HG02981 (cell line): ENCODE measurements at regions not wholly inside any gene's neighbourhood (a gene's known extent, or its start where the extent isn't known, plus 50 kb on each side); places are given as distances from the start of the nearest gene placed in this dataset.
A peak's percentile ranks its signal among the peaks of the same experiment; 100 is the strongest.
"Not testable (repeated sequence)": the region's sequence is repeated elsewhere in the genome, so short reads cannot be mapped to it uniquely, and the experiment has no call there.

Source experiments
- ATAC-seq: cut with Tn5 transposase; IDR thresholded peaks from one replicate; pipeline ENCODE4 v1.9.1; 2021; ENCODE audit warnings: mild to moderate bottlenecking, moderate library complexity; ENCODE audit not compliant: unreplicated experiment

DNA sequence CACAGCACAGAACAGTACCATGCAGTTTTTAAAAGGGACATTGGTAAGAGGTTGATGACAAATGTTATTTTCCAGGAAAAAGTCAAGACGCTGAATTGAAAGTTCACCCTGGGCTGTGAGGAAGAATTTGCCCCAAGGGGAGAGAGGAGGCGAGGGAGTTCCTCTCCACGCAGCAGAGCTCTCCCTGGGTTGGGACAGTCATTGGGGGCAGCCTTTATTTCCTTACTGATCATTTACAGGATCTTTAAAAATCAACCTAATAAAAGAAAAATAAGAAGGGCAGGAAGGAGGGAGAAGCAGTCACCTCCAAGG is 49.9 kb upstream of the WNT7B start:
- ATAC-seq = no peak

DNA sequence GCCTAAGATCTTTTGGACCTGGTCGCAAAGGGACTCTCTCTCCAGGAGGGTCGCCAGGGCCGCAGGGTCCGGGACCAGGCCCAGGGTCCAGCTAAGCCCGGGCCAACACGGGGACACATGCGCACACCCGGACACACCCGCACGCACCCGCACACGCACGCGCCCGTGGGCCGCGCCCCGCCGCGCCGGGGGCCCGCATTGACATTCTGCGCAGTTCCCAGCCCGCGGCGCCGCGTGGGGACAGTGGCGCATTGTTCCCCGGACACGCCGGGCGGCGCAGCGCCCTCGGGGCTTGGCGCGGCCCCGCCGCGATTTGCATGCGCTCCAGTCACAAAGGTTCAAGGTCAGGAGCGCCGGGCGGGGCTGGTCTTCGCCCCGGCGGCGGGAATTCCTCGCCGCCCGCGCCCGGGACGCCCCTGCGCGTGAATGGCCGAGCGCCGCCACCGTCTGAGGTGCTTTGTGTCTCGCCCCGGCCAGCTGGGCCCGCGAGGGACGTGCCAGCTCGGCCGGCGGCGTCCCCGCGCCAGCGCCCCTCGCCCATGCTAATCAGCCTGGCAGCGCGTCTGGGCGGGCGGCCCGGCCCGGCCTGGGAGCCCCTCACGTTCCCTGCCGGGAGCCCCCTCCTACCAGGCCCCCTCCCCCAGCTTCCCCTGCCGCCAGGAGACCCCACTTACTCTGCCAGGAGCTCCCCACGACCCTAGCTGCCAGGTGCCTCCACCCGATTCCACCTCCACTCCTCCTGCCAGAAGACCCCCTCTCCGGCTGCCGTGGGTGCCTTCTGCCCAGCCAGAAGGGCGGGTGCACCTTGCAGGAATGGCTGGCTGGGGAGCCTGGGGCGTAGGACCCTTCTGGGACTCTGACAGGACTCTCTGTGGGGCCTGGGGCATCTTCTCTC is 50.5 kb upstream of the WNT7B start:
- no peak for ATAC-seq

DNA sequence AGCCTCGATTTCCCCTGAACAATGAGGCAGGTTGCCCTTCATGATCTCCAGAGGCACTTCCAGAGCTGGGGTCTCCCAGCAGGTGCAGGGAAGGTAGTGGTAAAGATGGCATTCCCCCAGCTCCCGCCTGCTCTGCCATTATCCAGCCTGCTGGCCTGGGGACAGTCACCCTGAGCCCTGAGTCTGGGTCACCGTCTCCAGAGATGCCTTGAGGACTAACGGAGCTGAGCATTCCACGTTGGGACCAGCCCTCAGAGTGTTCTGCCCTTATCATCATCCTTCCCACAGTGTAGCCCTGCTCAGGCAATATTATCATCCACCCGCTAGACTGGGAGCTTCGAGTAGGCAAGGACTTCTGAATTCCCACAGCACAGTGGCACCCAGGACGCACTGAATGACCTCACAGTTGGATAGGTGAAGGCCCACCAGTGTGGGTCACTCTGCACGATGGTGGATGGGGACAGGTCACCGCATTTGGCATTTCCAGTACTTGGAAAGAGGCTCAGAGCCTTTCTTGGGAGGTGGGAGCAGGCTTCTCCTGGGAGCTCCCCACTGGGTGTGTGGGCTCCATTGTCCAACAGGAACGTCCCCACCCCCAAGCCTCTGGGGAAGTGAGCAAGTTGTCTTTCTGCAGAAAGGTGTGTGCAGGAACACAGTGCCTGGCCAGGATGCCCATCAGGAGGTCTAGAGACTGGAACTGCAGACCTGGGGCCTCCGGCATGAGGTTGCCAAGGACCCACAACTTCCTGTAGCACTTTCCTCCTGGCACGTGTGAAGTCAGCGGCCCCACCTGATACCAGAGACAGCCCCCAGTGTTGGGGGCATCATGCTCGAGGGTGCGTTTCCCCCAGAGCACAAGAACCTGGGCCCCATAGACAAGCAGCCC is 51.4 kb upstream of the WNT7B start:
- no peak for ATAC-seq

DNA sequence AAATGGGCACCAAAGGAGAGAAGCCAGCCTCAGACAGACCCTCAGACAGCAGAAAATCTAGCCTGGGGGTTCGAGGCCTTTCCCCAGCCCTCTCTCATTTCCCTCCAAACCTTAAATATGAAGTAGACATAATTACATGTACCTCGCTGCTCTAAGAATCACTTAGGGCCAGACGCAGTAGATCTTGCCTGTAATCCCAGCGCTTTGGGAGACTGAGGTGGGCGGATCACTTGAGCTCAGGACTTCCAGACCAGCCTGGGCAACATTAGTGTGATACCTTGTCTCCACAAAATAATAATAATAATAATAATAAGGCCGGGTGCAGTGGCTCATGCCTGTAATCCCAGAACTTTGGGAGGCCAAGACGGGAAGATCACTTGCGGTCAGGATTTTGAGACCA is 52.1 kb upstream of the WNT7B start:
- no peak for ATAC-seq

DNA sequence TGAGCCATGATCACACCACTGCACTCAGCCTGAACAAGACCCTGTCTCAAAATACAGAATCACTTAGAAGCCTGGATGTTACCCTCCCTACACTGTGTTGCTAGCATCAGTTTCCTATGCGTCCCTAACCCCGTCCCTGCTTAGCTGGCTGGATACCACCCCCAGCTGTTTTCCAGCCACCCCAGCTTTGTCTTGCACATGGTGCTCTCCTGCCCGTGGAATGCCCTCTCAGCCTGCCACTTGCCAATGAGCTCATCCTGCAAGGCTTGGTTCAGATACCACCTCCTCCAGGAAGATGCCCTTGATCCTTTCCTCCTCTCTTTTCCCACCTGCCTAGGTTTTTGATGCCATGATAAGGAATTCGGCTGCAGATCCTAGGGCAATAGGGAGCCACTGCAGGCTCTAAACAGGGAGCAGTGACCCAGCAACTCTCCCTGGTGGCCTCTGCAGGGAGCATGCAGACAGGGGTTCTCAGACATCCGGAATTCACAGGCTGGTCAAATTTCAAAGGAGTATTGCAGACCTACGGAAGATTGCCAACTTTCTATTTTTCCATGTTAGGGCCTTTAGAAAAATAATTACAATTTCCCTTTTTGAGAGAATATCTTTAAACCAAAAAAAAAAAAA is 52.7 kb upstream of the WNT7B start:
- no peak for ATAC-seq

DNA sequence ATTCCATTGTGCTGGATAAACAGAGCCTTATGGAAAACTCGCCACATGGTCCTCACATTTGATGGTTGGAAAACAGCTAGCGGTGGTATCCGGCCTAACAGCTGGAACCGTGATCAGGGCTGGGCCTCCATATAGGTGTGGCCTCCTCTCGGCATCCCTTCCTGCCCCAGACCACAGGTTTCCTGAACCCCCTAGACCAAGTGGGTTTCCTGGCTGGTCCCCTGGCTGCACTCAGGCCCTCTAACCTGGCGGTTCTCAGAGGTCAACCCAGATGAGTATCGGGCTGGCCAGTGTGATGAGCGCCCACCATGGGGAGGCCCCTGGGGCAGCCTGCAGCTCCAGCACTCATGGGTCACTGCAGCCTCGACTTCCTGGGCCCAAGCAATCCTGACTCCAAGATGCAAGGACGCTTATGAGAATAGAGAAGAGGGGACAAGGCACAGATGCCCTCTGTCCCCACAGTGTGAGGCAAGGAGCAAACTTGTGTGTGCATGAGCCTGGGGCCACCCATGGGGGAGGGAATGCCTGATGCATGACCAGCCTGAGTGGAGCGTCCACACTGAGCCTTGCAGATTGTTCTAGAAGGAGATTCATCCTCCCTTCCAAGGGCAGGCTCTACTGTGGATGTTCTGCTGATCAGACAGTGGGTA is 53.4 kb upstream of the WNT7B start:
- no peak for ATAC-seq

DNA sequence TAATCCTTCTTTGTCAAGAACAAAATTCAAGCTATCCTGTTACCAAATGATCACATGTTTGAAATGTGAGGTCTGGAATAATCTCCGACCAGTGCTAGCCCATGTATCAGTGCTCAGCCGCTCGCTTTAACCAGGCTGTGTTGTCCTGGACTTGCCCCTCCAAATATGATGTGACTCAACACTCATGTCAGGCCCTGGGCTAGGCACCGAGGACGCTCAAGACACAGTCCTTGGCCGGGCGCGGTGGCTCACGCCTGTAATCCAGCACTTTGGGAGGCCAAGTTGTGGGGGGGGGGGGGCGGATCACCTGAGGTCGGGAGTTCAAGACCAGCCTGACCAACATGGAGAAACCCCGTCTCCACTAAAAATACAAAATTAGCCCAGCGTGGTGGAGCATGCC is 54.1 kb upstream of the WNT7B start:
- ATAC-seq = no peak

DNA sequence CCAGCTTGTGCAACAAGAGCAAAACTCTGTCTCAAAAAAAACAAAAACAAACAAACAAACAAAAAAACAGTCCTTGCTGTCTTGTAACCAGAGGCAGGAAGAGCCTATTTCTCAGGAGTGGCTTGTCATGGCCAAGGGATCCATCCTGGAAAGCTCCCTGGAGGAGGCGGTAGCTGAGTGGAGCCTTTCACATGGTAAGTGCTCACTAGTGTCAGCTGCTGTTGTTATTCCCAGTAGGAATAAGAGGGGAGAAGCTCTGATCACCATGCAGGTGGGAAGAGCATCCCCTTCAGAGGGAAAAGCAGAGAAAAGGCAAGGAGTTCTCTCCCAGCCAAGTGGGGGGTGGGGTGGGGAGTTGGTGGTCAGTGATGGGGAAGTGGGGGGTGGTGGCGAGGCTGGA is 54.6 kb upstream of the WNT7B start:
- ATAC-seq = no peak

DNA sequence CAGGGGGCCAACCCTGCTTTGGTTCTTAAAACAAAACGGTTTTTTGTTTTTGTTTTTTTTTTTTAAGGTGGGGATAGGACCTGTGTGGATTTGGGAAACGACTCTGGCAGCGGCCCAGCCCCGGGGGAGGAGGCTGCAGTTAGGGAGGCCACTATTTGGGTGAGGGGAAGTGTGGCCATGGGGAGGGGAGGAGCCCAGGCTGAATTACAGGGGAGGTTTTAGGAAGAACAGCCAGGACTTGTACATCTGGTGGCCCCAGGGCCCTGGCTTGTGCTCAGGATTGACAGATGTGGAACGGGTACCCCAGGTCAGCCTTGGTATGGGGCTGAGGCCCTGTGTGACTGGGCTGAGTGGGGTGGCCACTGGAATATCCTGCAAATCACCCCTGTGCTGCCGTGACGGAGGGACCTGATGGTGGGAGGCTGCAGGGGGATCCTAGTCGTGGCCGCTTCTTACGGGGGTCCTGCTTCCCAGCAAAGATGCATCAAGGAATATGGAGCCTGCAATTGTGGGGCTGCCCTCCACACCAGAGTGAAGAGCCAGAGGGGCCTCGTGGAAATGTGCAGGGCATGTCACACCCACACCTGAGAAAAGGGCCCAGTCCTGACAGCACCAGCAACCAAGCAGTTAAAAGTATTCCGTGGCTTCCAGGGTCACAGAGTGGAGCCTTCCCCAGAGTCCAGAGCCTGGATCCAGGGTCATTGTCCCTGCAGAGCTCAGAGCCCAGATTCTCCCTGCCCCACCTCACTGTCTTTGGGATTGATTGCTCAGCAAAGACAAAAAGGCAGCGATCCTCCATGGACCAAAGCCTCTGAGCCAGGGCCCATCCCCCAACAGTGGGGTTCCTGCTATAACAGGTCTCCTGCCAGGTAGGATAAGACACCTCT is 55.2 kb upstream of the WNT7B start:
- ATAC-seq = no peak

DNA sequence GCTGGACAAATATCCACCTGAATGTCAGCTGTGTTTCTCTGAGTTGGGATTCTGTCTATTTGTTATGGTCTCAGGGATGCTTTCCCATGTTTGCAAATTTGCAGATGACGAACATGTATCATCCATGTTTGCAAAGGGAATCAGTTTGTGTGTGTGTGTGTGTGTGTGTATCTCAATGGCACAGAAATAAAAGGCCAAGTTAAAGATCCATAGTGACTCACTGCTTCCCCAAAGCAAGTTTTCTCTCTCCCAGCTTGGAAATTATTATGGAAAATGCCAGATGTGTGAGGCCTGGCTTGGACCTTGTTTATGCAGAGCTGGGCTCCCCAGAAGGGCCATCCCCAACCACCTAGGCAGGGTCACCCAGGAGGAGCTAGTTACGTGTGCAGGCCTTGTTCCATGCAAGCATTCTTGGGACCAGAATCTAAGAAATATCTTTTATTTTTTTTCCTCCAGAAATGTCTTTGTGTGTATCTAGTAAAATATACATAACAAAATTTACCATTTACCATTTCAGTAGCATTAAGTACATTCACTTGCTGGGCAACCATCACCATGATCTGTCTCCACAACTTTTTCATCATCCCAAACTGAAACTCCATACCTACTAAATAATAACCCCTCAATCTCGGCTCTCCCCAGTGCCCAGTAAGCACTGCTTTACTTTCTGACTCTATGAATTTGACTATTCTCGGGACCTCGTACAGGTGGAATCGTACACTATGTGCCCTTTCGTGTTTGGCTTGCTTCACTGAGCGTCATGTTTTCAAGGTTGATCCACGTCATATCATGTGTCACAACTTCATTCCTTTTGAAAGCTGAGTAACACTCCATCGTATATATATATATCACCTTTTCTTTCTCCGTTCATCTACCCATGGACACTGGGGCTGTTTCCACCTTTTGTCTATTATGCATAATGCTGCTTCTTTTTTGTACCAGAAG is 56.6 kb upstream of the WNT7B start:
- ATAC-seq = no peak

DNA sequence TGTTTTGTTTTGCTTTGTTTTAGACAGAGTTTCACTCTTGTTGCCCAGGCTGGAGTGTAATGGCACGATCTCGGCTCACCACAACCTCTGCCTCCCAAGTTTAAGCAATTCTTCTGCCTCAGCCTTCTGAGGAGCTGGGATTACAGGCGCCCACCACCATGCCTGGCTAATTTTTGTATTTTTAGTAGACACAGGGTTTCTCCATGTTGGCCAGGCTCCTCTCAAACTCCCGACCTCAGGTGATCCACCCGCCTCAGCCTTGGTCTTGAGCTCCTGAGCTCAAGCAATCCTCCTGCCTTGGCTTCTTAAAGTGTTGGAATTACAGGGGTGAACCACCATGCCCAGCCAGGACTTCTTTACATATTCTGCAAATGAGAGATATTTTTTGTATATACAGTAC is 57.5 kb upstream of the WNT7B start:
- ATAC-seq = not testable (repeated sequence)

DNA sequence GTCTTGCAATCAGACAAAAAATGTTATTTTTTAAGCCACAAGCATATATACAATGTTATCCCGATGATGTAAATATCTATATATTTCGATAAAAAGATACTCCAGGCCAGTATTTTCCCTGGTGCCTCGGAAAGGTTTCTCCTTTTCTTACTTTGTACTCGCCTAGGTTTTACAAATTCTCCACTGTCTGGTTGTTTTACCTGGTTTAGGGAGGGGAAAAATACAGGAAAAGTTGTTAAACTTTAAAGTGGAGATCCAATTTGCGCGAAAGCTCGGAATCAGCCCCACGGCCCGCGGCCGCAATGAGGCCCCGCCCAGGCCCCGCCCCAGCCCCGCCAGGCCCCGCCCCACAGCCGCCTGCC is 58.4 kb upstream of the WNT7B start:
- no peak for ATAC-seq

DNA sequence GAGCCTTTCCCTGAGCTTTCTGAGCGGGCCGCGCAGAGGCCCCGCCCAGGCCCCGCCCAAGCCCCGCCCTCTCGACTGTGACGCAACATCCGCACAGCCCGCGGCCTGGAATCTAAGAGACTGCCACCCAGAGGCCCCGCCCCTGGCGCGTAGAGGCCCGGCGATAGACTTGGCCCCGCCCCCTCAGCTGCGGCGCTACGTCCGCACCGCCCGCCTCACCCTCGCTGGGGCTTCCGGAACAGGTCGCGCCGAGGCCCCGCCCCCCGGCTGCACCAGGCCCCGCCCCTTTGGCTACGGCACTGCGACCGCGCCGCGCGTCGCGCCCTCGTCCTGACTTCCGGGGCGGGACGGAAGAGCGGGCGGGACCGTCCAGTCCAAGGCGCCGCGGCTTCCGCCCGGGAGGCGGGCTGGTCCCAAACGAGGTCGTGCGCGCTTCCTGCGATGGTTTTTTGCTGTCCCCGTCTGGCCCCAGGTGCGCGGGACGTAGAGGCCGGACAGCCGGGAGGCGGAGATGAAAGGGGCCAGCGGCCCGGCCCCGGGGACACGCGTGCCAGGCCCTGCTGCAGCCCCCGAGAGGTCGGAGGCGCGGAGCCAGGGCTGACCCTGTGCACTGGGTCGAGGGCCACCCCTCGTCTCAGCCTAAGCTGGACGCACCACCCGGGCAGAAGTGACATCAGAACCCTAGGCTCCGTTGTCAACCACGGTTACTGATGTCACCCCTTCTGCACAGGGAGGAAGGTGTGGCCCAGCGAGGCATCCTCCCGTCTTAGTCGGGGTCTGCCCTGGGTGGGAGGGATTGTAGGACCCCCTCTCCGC is 59.0 kb upstream of the WNT7B start:
- peak; percentile 89 for ATAC-seq

DNA sequence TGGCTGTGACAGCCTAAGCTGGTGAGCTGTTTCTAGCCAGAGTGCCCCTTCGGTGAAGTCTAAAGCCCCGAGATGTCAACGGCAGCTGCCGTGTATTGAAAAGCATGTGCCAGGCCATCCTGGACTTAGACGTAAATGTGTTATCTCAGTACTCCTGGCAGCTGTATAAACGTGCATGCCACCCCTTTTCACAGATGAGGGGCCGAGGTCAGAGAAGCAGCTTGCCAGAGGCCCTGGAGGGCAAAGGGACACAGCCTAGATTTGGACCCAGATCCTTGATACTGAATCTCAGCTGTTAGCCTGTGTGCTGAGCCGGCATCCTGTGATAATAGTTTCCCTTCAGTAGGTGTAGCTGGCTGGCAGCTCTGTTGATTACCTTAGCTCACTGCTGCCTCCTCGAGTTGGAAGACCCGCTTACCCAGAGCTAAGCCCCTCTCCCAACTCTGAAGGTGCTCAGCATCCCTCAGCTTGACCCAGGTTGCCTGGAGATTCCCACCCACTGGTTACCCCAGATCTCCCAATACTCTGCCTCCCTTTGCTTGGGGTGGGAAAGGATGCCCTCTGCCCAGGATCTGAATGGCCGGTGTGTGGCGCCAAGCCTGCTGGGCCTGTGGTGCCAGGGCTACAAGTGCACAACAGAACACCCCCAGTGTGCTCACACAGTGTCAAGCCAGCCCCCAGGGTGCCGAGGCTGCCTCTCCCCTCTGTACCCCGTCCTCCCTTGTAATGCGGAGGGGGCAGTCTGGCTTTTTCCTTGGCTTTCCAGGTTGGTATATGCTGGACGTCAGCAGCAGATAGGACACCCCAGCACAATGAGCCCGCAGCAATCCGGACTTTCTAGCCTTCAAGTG is 59.8 kb upstream of the WNT7B start:
- ATAC-seq = no peak

DNA sequence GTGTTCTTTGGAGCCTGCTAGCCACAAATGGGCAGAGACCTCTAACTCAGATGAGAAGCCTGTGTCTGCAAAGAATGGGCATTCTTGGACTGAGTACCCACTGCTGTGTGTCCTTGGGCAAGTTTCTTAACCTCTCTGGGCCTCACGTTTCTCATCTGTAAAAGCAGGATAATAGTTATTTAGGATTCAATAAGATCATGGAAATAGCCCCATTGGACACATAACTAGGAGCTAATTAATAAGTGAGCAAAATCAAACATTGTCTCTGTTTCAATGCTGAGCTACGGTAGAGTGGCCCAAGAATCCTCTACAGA is 61.2 kb upstream of the WNT7B start:
- ATAC-seq = no peak

DNA sequence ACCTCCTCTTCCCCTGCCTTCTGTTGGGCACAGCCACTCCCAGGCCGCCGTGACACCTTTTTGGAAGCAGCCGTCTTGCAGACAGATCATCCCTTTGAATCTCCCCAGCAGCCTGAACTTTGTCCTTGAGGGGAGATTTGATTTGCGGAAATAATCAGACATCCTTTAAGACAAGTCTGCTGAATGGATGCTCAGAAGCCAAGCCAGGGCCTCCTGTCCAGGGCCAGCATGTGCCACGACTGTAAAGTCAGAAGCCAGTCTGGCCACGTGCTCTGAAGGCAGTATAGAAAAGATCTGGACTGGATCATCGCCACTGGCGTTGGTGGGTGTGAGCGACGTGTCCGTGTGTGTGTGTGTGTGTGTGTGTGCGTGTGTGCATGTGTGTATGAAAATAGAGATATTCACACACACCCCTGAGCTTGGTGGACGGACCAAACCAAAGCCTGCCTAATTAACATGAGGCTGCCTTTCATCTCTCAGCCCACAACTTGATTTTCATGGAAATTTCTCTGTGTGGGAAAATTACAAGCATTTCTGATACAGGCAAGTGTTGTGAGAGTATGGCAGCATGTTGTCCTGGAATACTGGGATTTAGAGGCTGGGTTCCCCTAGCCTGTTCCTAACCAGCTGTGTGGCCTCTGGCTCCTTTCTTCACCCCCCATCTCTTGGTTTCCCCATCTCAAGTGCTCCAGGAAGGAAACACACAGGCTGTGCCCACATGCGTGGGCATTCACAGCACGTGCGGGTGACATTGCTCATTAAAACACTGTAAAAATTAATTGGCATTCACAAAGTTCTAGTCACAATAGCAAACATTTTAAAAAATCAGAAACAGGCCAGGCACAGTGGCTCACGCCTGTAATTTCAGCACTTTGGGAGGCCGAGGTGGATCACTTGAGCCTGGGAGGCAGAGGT is 61.8 kb upstream of the WNT7B start:
- no peak for ATAC-seq

DNA sequence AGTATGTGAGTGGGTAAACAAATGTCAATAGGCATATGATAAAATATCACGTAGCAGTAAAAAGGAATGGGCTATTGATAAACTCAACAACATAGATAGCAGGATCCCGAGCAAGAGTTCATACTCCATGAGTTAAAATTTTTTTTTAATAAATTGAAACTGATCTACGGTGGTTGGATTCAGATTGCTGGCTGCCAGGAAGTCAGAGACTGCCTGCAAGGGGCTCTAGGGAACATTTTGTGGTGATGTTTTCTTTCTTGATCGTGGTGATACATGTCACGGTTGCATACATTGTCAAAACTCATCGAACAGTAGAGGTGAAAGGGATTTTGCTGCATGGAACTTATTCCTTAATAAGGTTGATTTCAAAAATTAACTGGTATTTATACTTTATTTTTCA is 62.6 kb upstream of the WNT7B start:
- ATAC-seq = no peak
